ENCODE measurements at regions not wholly inside any gene's neighbourhood (a gene's known extent, or its start where the extent isn't known, plus 50 kb on each side); places are given as distances from the start of the nearest gene placed in this dataset.

DNA sequence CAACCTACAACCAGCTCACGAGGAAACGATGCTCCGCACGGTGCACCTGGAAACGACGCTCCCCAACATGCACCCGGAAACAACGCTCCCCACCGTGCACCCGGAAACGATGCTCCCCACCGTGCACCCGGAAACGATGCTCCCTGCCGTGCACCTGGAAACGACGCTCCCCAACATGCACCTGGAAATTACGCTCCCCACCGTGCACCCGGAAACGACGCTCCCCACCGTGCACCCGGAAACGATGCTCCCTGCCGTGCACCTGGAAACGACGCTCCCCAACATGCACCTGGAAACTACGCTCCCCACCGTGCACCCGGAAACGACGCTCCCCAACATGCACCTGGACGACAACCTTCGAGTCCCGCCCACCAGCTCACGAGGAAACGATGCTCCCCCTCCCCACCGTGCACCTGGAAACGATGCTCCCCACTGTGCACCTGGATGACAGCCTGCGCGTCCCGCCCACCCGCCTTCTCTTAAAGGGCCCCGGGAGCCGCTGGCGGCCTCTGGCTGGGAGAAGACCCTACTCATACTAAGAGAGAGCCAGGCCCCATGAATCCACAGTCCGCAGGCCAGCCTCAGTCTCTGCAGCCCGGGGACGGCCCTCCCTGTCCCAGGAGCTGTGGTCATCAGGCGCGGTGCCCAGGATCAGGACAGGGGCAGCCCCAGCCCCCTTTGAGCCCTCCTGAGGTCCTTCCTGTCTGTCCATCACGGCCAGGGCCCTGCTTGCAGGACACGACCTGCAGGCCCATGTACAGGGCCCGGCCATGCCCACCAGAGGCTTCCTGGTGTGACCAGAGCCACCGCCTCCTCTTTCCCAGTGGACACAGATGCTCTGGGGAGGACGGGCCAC, 98.3 kb downstream of the PDGFA start:
- TF ChIP-seq POLR2A (IDR thresholded peaks at IDR 0.05), result no peak
- no peak for TF ChIP-seq CTCF (IDR thresholded peaks at IDR 0.05)
- no peak for TF ChIP-seq POLR2AphosphoS5 (IDR thresholded peaks at IDR 0.05)

Measured in breast epithelium (tissue), 3 donors.